HG03378 (cell line): ENCODE measurements at regions not wholly inside any gene's neighbourhood (a gene's known extent, or its start where the extent isn't known, plus 50 kb on each side); places are given as distances from the start of the nearest gene placed in this dataset.
"Not testable (repeated sequence)": the region's sequence is repeated elsewhere in the genome, so short reads cannot be mapped to it uniquely, and the experiment has no call there.

Source experiments
- ATAC-seq: cut with Tn5 transposase; IDR thresholded peaks from one replicate; pipeline ENCODE4 v1.9.1; 2021; ENCODE audit warnings: mild to moderate bottlenecking, moderate library complexity; ENCODE audit not compliant: unreplicated experiment

GRCh38 chr12:65721541-65722190 is 102.6 kb upstream of the HMGA2 start:
- ATAC-seq: no peak

GRCh38 chr12:65725376-65725775 is 98.9 kb upstream of the HMGA2 start:
- ATAC-seq: no peak

GRCh38 chr12:65728455-65728847 is 95.8 kb upstream of the HMGA2 start:
- no peak for ATAC-seq

GRCh38 chr12:65728848-65729793 is 95.2 kb upstream of the HMGA2 start:
- no peak for ATAC-seq

- no peak for ATAC-seq
Observed at GRCh38 chr12:65731771-65732170, 92.5 kb upstream of the HMGA2 start.

- not testable (repeated sequence) for ATAC-seq
Observed at GRCh38 chr12:65733643-65734042, 90.6 kb upstream of the HMGA2 start.

- no peak for ATAC-seq
Observed at GRCh38 chr12:65734226-65734625, 90.1 kb upstream of the HMGA2 start.

- no peak for ATAC-seq
Observed at GRCh38 chr12:65739606-65740005, 84.7 kb upstream of the HMGA2 start.

- no peak for ATAC-seq
Observed at GRCh38 chr12:65740506-65740872, 83.8 kb upstream of the HMGA2 start.

GRCh38 chr12:65740873-65741600 is 83.2 kb upstream of the HMGA2 start:
- ATAC-seq: no peak

GRCh38 chr12:65741656-65742017 is 82.6 kb upstream of the HMGA2 start:
- ATAC-seq: no peak

- ATAC-seq: no peak
Observed at GRCh38 chr12:65742018-65743010, 82.0 kb upstream of the HMGA2 start.

- ATAC-seq: not testable (repeated sequence)
Observed at GRCh38 chr12:65744236-65744840, 79.9 kb upstream of the HMGA2 start.

- ATAC-seq: no peak
Observed at GRCh38 chr12:65747338-65747737, 76.9 kb upstream of the HMGA2 start.

GRCh38 chr12:65748332-65748731 is 76.0 kb upstream of the HMGA2 start:
- no peak for ATAC-seq

- ATAC-seq: no peak
Observed at GRCh38 chr12:65754290-65754689, 70.0 kb upstream of the HMGA2 start.

GRCh38 chr12:65754744-65755595 is 69.3 kb upstream of the HMGA2 start:
- no peak for ATAC-seq

- ATAC-seq: no peak
Observed at GRCh38 chr12:65755596-65755978, 68.7 kb upstream of the HMGA2 start.

GRCh38 chr12:65756267-65756666 is 68.0 kb upstream of the HMGA2 start:
- ATAC-seq: no peak
